ENCODE measurements at regions not wholly inside any gene's neighbourhood (a gene's known extent, or its start where the extent isn't known, plus 50 kb on each side); places are given as distances from the start of the nearest gene placed in this dataset.

- no peak for TF ChIP-seq POLR2A (IDR thresholded peaks at IDR 0.05; ENCODE audit: borderline replicate concordance, extremely low read depth, insufficient read depth, insufficient read length)
- TF ChIP-seq CTCF (IDR thresholded peaks at IDR 0.05 in 2 of 3, conservative IDR thresholded peaks at IDR 0.05 in 1 of 3; ENCODE audit: borderline replicate concordance in 1 of 3, insufficient read depth in 1 of 3, low read depth in 2 of 3, low read length in 2 of 3): no peak
- no peak for TF ChIP-seq JUND (IDR thresholded peaks at IDR 0.05)
- TF ChIP-seq POLR2AphosphoS5 (IDR thresholded peaks at IDR 0.05; ENCODE audit: low read depth, low read length): no peak
- no peak for TF ChIP-seq YY1 (IDR thresholded peaks at IDR 0.05; ENCODE audit: extremely low read depth, insufficient replicate concordance, low read depth, low read length)
- TF ChIP-seq MAX (IDR thresholded peaks at IDR 0.05): no peak
- no peak for TF ChIP-seq SIN3A (IDR thresholded peaks at IDR 0.05; ENCODE audit: low read depth)
- TF ChIP-seq REST (IDR thresholded peaks at IDR 0.05; ENCODE audit: low read depth): no peak
- no peak for TF ChIP-seq EZH2phosphoT487 (IDR thresholded peaks at IDR 0.05; ENCODE audit: borderline replicate concordance)
- TF ChIP-seq EZH2 (IDR thresholded peaks at IDR 0.05): no peak
- no peak for TF ChIP-seq ZNF274 (IDR thresholded peaks at IDR 0.05; ENCODE audit: low read depth, low read length)
These were observed 479.4 kb downstream of the ARL4A start for GRCh38 chr7:13166801-13167200.

All from HCT116 (cell line).